Endothelial cell of umbilical vein (primary cell): ENCODE measurements at regions not wholly inside any gene's neighbourhood (a gene's known extent, or its start where the extent isn't known, plus 50 kb on each side); places are given as distances from the start of the nearest gene placed in this dataset.

Experiments used
- BruUV-seq: library from RNA; stranded (reverse); fragments of 400-500 nt; replicated peaks from 2 replicates; lab custom pipeline; 2021; lab: Mats Ljungman, UMichigan
- CTCF ChIA-PET: fragments of 300-600, 350-600 bp; sonication (Branson Sonifier 250); formaldehyde crosslinking; loops from one replicate; lab custom pipeline; 2021; ENCODE audit warnings: antibody characterized with exemption, inconsistent platforms; lab: Charles Lee
- POLR2A ChIA-PET: fragments of 300-600, 350-600 bp; sonication (Branson Sonifier 250); formaldehyde crosslinking; loops from one replicate; lab custom pipeline; 2021; ENCODE audit warnings: antibody characterized with exemption, inconsistent platforms; lab: Charles Lee
- DNase-seq: peaks from one replicate; pipeline ENCODE4 v3.0.0-alpha.2; 2011; ENCODE audit warnings: low read depth, low spot score
- FAIRE-seq: peaks from 2 replicates; lab custom pipeline; 2011; peaks lifted over from hg19 to GRCh38; lab: Jason Lieb, UNC
- H2AFZ ChIP-seq: 2 replicates; pipeline ENCODE4 v1.6.0; 2012; ENCODE audit warnings: low read depth, low read length, control low read depth, inconsistent platforms
- H3K27ac ChIP-seq: 2 replicates; pipeline ENCODE4 v1.5.1; 2011; ENCODE audit warnings: low read depth, mild to moderate bottlenecking, control low read depth, low read length, moderate library complexity; ENCODE audit not compliant: insufficient read depth
- H3K27me3 ChIP-seq, 2 experiments: 2 replicates each; pipeline versions ENCODE4 v1.6.0 to v1.6.1; 2011; ENCODE audit warnings: low read length in 2 of 2, mixed read lengths in 1 of 2; ENCODE audit not compliant: control insufficient read depth in 2 of 2, insufficient read depth in 2 of 2
- H3K36me3 ChIP-seq, 2 experiments: 2 replicates in 1 of 2; 3 replicates in 1 of 2; pipeline ENCODE4 v1.5.1; 2011; ENCODE audit warnings: low read length in 2 of 2, mild to moderate bottlenecking in 1 of 2, moderate library complexity in 1 of 2; ENCODE audit not compliant: control insufficient read depth in 2 of 2, insufficient read depth in 2 of 2; ENCODE audit errors: extremely low read depth in 1 of 2
- H3K4me1 ChIP-seq: 3 replicates; pipeline ENCODE4 v1.5.1; 2011; ENCODE audit warnings: mild to moderate bottlenecking, low read length; ENCODE audit not compliant: control insufficient read depth, insufficient read depth; ENCODE audit errors: extremely low read depth
- H3K4me2 ChIP-seq: 2 replicates; pipeline ENCODE4 v1.6.1; 2011; ENCODE audit warnings: low read length, control low read depth, mixed read lengths; ENCODE audit not compliant: insufficient read depth
- H3K4me3 ChIP-seq, 3 experiments: fragments of 200-600 bp in 1 of 3; sonication (generic), shearing (Covaris generic) in 1 of 3; replicated peaks in 1 of 3; 2 replicates each; pipeline ENCODE4 v1.5.1; 2011 to 2016; ENCODE audit warnings: control low read depth in 3 of 3, low read length in 3 of 3, mild to moderate bottlenecking in 2 of 3, inconsistent platforms in 1 of 3, low read depth in 1 of 3, moderate library complexity in 1 of 3; ENCODE audit not compliant: insufficient read depth in 1 of 3
- H3K79me2 ChIP-seq: 2 replicates; pipeline ENCODE4 v1.6.0; 2012; ENCODE audit warnings: low read length, inconsistent platforms; ENCODE audit not compliant: control insufficient read depth, insufficient read depth
- H3K9ac ChIP-seq: replicated peaks from 2 replicates; pipeline ENCODE3; 2011; ENCODE audit warnings: low read length, control low read depth; ENCODE audit not compliant: insufficient read depth; ENCODE audit errors: extremely low read depth
- H3K9me1 ChIP-seq: replicated peaks from 3 replicates; pipeline ENCODE4 v1.6.0; 2011; ENCODE audit warnings: mild to moderate bottlenecking, low read length; ENCODE audit not compliant: control insufficient read depth, insufficient read depth; ENCODE audit errors: extremely low read depth
- H3K9me3 ChIP-seq: replicated peaks from 2 replicates; pipeline ENCODE4 v1.5.1; 2012; ENCODE audit warnings: low read length, inconsistent platforms; ENCODE audit not compliant: control insufficient read depth, insufficient read depth
- H4K20me1 ChIP-seq: replicated peaks from 2 replicates; pipeline ENCODE3; 2011; ENCODE audit warnings: mild to moderate bottlenecking, low read length; ENCODE audit not compliant: control insufficient read depth, insufficient read depth; ENCODE audit errors: extremely low read depth
- CTCF ChIP-seq, 2 donors: IDR thresholded peaks; 1 replicate in 1 of 2; 2 replicates in 1 of 2; pipeline ENCODE4 v1.5.1; 2011; ENCODE audit warnings: low read length in 2 of 2, mild to moderate bottlenecking in 2 of 2, moderate library complexity in 2 of 2, control low read depth in 1 of 2, inconsistent platforms in 1 of 2, low read depth in 1 of 2; ENCODE audit not compliant: insufficient read depth in 1 of 2; ENCODE audit errors: extremely low read depth in 1 of 2
- GATA2 ChIP-seq: IDR thresholded peaks from 2 replicates; pipeline ENCODE4 v1.7.0; 2011; ENCODE audit warnings: low read depth, mild to moderate bottlenecking, moderate library complexity, mixed read lengths, low read length; ENCODE audit not compliant: insufficient read length, insufficient read depth
- dilution Hi-C: fragments of 300-500 bp; cut with MboI; formaldehyde crosslinking; loops from one replicate; pipeline ENCODE4 v1.15.0; 2019; ENCODE audit warnings: low sequenced_read_pairs; ENCODE audit not compliant: extremely low pct_ligation_motif_present
- intact Hi-C: fragments of 100-400 bp; cut with micrococcal nuclease; formaldehyde crosslinking; loops from one replicate; pipeline ENCODE4 v1.10.0; 2022

GRCh38 chr11:100574894-100575769, 112.0 kb upstream of the ARHGAP42 start:
- TF ChIP-seq GATA2 (no peak), CTCF (IDR thresholded peaks at IDR 0.05; ENCODE audit: extremely low read depth in 1 of 2, insufficient read depth in 1 of 2, low read depth in 1 of 2, low read length in 2 of 2) (peak; percentile 7 to 13)
- BruUV-seq: no TSS peak
- Histone ChIP-seq H3K79me2 (no peaks in the 10 kb centered on the region), H3K9me1 (no peaks in the 10 kb centered on the region), H3K4me2 (no peak overlapping the region), H3K4me3 (no peak overlapping the region), H3K9me3 (no peaks in the 10 kb centered on the region), H3K9ac (no peak overlapping the region), H3K4me1 (no peaks in the 10 kb centered on the region), H3K27me3 (peaks cover 0 to 10% of the 10 kb centered on the region in 2 experiments), H2AFZ (no peak overlapping the region), H4K20me1 (no peaks in the 10 kb centered on the region), H3K36me3 (no peaks in the 10 kb centered on the region), H3K27ac (no peak overlapping the region)
- dilution Hi-C loops: no loop called here
- CTCF ChIA-PET: interaction anchor here (1.0 kb wide), 1 partner anchor 253 kb away, joined by 3 read pairs; no protein-coding TSS in a partner anchor
- POLR2A ChIA-PET: no interaction called here
- DNase-seq: peak; percentile 59
- intact Hi-C loops: loop anchor here (5.0 to 10.0 kb wide), 2 partner anchors 1272 to 1550 kb away; partner anchors contain the start of gene CNTN5
- FAIRE-seq: no peak
